ENCODE measurements at regions not wholly inside any gene's neighbourhood (a gene's known extent, or its start where the extent isn't known, plus 50 kb on each side); places are given as distances from the start of the nearest gene placed in this dataset.

- H3K36me3 ChIP-seq (ENCODE audit: control insufficient read depth in 3 of 3, insufficient read depth in 2 of 3, low read depth in 1 of 3, low read length in 3 of 3): no peaks in the 10 kb centered on the region
- no peak overlapping the region for H3K4me3 ChIP-seq (ENCODE audit: low read depth in 1 of 3, low read length in 3 of 3)
- no peaks in the 10 kb centered on the region for H3K9me3 ChIP-seq (ENCODE audit: control insufficient read depth in 2 of 2, insufficient read depth in 1 of 2, low read depth in 1 of 2, low read length in 1 of 2)
- H3K27ac ChIP-seq (ENCODE audit: low read depth in 1 of 3, low read length in 2 of 3): no peak overlapping the region
- FAIRE-seq (peak; percentile 49), DNase-seq (peak; percentile 57 to 73)
- WGBS, 3 donors: 4 to 15% (median 5%) methylated on average over 2 of the region's 2 CpGs
- H3K4me1 ChIP-seq (ENCODE audit: control insufficient read depth in 3 of 3, insufficient read depth in 2 of 3, low read depth in 1 of 3, low read length in 2 of 3): no peaks in the 10 kb centered on the region
- H3K27me3 ChIP-seq (ENCODE audit: control insufficient read depth in 3 of 3, insufficient read depth in 3 of 3, low read length in 3 of 3): no peaks in the 10 kb centered on the region
Measured at GRCh38 chr7:116138202-116138801, 72.0 kb upstream of the TES start.

GRCh38 chr7:116139007-116139406 is 71.3 kb upstream of the TES start:
- Histone ChIP-seq H3K27me3 (ENCODE audit: control insufficient read depth in 3 of 3, insufficient read depth in 3 of 3, low read length in 3 of 3) (no peaks in the 10 kb centered on the region), H3K27ac (ENCODE audit: low read depth in 1 of 3, low read length in 2 of 3) (no peak overlapping the region), H3K4me1 (ENCODE audit: control insufficient read depth in 3 of 3, insufficient read depth in 2 of 3, low read depth in 1 of 3, low read length in 2 of 3) (no peaks in the 10 kb centered on the region), H3K36me3 (ENCODE audit: control insufficient read depth in 3 of 3, insufficient read depth in 2 of 3, low read depth in 1 of 3, low read length in 3 of 3) (no peaks in the 10 kb centered on the region), H3K9me3 (ENCODE audit: control insufficient read depth in 2 of 2, insufficient read depth in 1 of 2, low read depth in 1 of 2, low read length in 1 of 2) (no peaks in the 10 kb centered on the region), H3K4me3 (ENCODE audit: low read depth in 1 of 3, low read length in 3 of 3) (no peak overlapping the region)
- FAIRE-seq (no peak), DNase-seq (no peak)
- WGBS, 3 donors: 48 to 76% (median 70%) methylated on average over 6 of the region's 6 CpGs

- Histone ChIP-seq H3K27ac (ENCODE audit: low read depth in 1 of 3, low read length in 2 of 3) (no peak overlapping the region), H3K36me3 (ENCODE audit: control insufficient read depth in 3 of 3, insufficient read depth in 2 of 3, low read depth in 1 of 3, low read length in 3 of 3) (no peaks in the 10 kb centered on the region), H3K9me3 (ENCODE audit: control insufficient read depth in 2 of 2, insufficient read depth in 1 of 2, low read depth in 1 of 2, low read length in 1 of 2) (no peaks in the 10 kb centered on the region), H3K4me1 (ENCODE audit: control insufficient read depth in 3 of 3, insufficient read depth in 2 of 3, low read depth in 1 of 3, low read length in 2 of 3) (no peaks in the 10 kb centered on the region), H3K4me3 (ENCODE audit: low read depth in 1 of 3, low read length in 3 of 3) (no peak overlapping the region), H3K27me3 (ENCODE audit: control insufficient read depth in 3 of 3, insufficient read depth in 3 of 3, low read length in 3 of 3) (no peaks in the 10 kb centered on the region)
- no peak for DNase-seq
- FAIRE-seq: no peak
Measured at GRCh38 chr7:116139807-116140206, 70.5 kb upstream of the TES start.

- H3K9me3 ChIP-seq (ENCODE audit: control insufficient read depth in 2 of 2, insufficient read depth in 1 of 2, low read depth in 1 of 2, low read length in 1 of 2): no peaks in the 10 kb centered on the region
- H3K4me1 ChIP-seq (ENCODE audit: control insufficient read depth in 3 of 3, insufficient read depth in 2 of 3, low read depth in 1 of 3, low read length in 2 of 3): no peaks in the 10 kb centered on the region
- no peak overlapping the region for H3K27ac ChIP-seq (ENCODE audit: low read depth in 1 of 3, low read length in 2 of 3)
- WGBS, 3 donors: 96 to 100% (median 98%) methylated on average over 1 of the region's 1 CpG
- DNase-seq: no peak
- no peak for FAIRE-seq
- no peaks in the 10 kb centered on the region for H3K36me3 ChIP-seq (ENCODE audit: control insufficient read depth in 3 of 3, insufficient read depth in 2 of 3, low read depth in 1 of 3, low read length in 3 of 3)
- H3K4me3 ChIP-seq (ENCODE audit: low read depth in 1 of 3, low read length in 3 of 3): no peak overlapping the region
- H3K27me3 ChIP-seq (ENCODE audit: control insufficient read depth in 3 of 3, insufficient read depth in 3 of 3, low read length in 3 of 3): no peaks in the 10 kb centered on the region
Measured at GRCh38 chr7:116142374-116142773, 68.0 kb upstream of the TES start.

GRCh38 chr7:116142850-116143249 is 67.5 kb upstream of the TES start:
- no peak for FAIRE-seq
- peak in 1 of 2 donors; percentile 38 for DNase-seq
- no peaks in the 10 kb centered on the region for H3K4me1 ChIP-seq (ENCODE audit: control insufficient read depth in 3 of 3, insufficient read depth in 2 of 3, low read depth in 1 of 3, low read length in 2 of 3)
- 29 to 46% (median 34%) methylated on average over 6 of the region's 6 CpGs for WGBS, 3 donors
- no peak overlapping the region for H3K4me3 ChIP-seq (ENCODE audit: low read depth in 1 of 3, low read length in 3 of 3)
- no peak overlapping the region for H3K27ac ChIP-seq (ENCODE audit: low read depth in 1 of 3, low read length in 2 of 3)
- no peaks in the 10 kb centered on the region for H3K9me3 ChIP-seq (ENCODE audit: control insufficient read depth in 2 of 2, insufficient read depth in 1 of 2, low read depth in 1 of 2, low read length in 1 of 2)
- H3K36me3 ChIP-seq (ENCODE audit: control insufficient read depth in 3 of 3, insufficient read depth in 2 of 3, low read depth in 1 of 3, low read length in 3 of 3): no peaks in the 10 kb centered on the region
- no peaks in the 10 kb centered on the region for H3K27me3 ChIP-seq (ENCODE audit: control insufficient read depth in 3 of 3, insufficient read depth in 3 of 3, low read length in 3 of 3)

- H3K36me3 ChIP-seq (ENCODE audit: control insufficient read depth in 3 of 3, insufficient read depth in 2 of 3, low read depth in 1 of 3, low read length in 3 of 3): no peaks in the 10 kb centered on the region
- DNase-seq (no peak), FAIRE-seq (no peak)
- no peaks in the 10 kb centered on the region for H3K4me1 ChIP-seq (ENCODE audit: control insufficient read depth in 3 of 3, insufficient read depth in 2 of 3, low read depth in 1 of 3, low read length in 2 of 3)
- no peaks in the 10 kb centered on the region for H3K27me3 ChIP-seq (ENCODE audit: control insufficient read depth in 3 of 3, insufficient read depth in 3 of 3, low read length in 3 of 3)
- no peak overlapping the region for H3K4me3 ChIP-seq (ENCODE audit: low read depth in 1 of 3, low read length in 3 of 3)
- H3K27ac ChIP-seq (ENCODE audit: low read depth in 1 of 3, low read length in 2 of 3): no peak overlapping the region
- 37 to 74% (median 56%) methylated on average over 2 of the region's 2 CpGs for WGBS, 3 donors
- H3K9me3 ChIP-seq (ENCODE audit: control insufficient read depth in 2 of 2, insufficient read depth in 1 of 2, low read depth in 1 of 2, low read length in 1 of 2): no peaks in the 10 kb centered on the region
Measured at GRCh38 chr7:116145245-116145852, 65.0 kb upstream of the TES start.

- no peak for FAIRE-seq
- no peaks in the 10 kb centered on the region for H3K9me3 ChIP-seq (ENCODE audit: control insufficient read depth in 2 of 2, insufficient read depth in 1 of 2, low read depth in 1 of 2, low read length in 1 of 2)
- no peak overlapping the region for H3K27ac ChIP-seq (ENCODE audit: low read depth in 1 of 3, low read length in 2 of 3)
- H3K36me3 ChIP-seq (ENCODE audit: control insufficient read depth in 3 of 3, insufficient read depth in 2 of 3, low read depth in 1 of 3, low read length in 3 of 3): no peaks in the 10 kb centered on the region
- no peaks in the 10 kb centered on the region for H3K4me1 ChIP-seq (ENCODE audit: control insufficient read depth in 3 of 3, insufficient read depth in 2 of 3, low read depth in 1 of 3, low read length in 2 of 3)
- no peak for DNase-seq
- H3K4me3 ChIP-seq (ENCODE audit: low read depth in 1 of 3, low read length in 3 of 3): no peak overlapping the region
- H3K27me3 ChIP-seq (ENCODE audit: control insufficient read depth in 3 of 3, insufficient read depth in 3 of 3, low read length in 3 of 3): no peaks in the 10 kb centered on the region
- 77 to 86% (median 82%) methylated on average over 3 of the region's 3 CpGs for WGBS, 3 donors
Measured at GRCh38 chr7:116148108-116148507, 62.2 kb upstream of the TES start.

- H3K4me3 ChIP-seq (ENCODE audit: low read depth in 1 of 3, low read length in 3 of 3): no peak overlapping the region
- no peaks in the 10 kb centered on the region for H3K36me3 ChIP-seq (ENCODE audit: control insufficient read depth in 3 of 3, insufficient read depth in 2 of 3, low read depth in 1 of 3, low read length in 3 of 3)
- no peaks in the 10 kb centered on the region for H3K27me3 ChIP-seq (ENCODE audit: control insufficient read depth in 3 of 3, insufficient read depth in 3 of 3, low read length in 3 of 3)
- FAIRE-seq: no peak
- WGBS, 3 donors: 85 to 92% (median 86%) methylated on average over 8 of the region's 8 CpGs
- H3K9me3 ChIP-seq (ENCODE audit: control insufficient read depth in 2 of 2, insufficient read depth in 1 of 2, low read depth in 1 of 2, low read length in 1 of 2): no peaks in the 10 kb centered on the region
- DNase-seq: no peak
- no peaks in the 10 kb centered on the region for H3K4me1 ChIP-seq (ENCODE audit: control insufficient read depth in 3 of 3, insufficient read depth in 2 of 3, low read depth in 1 of 3, low read length in 2 of 3)
- no peak overlapping the region for H3K27ac ChIP-seq (ENCODE audit: low read depth in 1 of 3, low read length in 2 of 3)
Measured at GRCh38 chr7:116148626-116149025, 61.7 kb upstream of the TES start.

GRCh38 chr7:116150588-116150987 is 59.8 kb upstream of the TES start:
- no peak overlapping the region for H3K4me3 ChIP-seq (ENCODE audit: low read depth in 1 of 3, low read length in 3 of 3)
- no peaks in the 10 kb centered on the region for H3K4me1 ChIP-seq (ENCODE audit: control insufficient read depth in 3 of 3, insufficient read depth in 2 of 3, low read depth in 1 of 3, low read length in 2 of 3)
- H3K27ac ChIP-seq (ENCODE audit: low read depth in 1 of 3, low read length in 2 of 3): no peak overlapping the region
- 72 to 87% (median 73%) methylated on average over 1 of the region's 1 CpG for WGBS, 3 donors
- H3K9me3 ChIP-seq (ENCODE audit: control insufficient read depth in 2 of 2, insufficient read depth in 1 of 2, low read depth in 1 of 2, low read length in 1 of 2): no peaks in the 10 kb centered on the region
- DNase-seq (no peak), FAIRE-seq (no peak)
- H3K36me3 ChIP-seq (ENCODE audit: control insufficient read depth in 3 of 3, insufficient read depth in 2 of 3, low read depth in 1 of 3, low read length in 3 of 3): no peaks in the 10 kb centered on the region
- no peaks in the 10 kb centered on the region for H3K27me3 ChIP-seq (ENCODE audit: control insufficient read depth in 3 of 3, insufficient read depth in 3 of 3, low read length in 3 of 3)

All from small intestine (tissue), 7 donors.